NCI-H460 (cell line): ENCODE measurements at regions not wholly inside any gene's neighbourhood (a gene's known extent, or its start where the extent isn't known, plus 50 kb on each side); places are given as distances from the start of the nearest gene placed in this dataset.

Source experiments
- small RNA-seq, 2 experiments: library from RNA; depleted of rRNA; stranded (forward); fragments of <200 nt; gene quantifications; one replicate each; pipeline ENCODE3, GENCODE V24; 2014

Small RNA genes lying in the stretch of these regions (small RNA-seq; reads per million reads assigned to genes)
- gene AL603825.1: 0 reads per million in 2 experiments
